Karpas-422 (cell line): ENCODE measurements at regions not wholly inside any gene's neighbourhood (a gene's known extent, or its start where the extent isn't known, plus 50 kb on each side); places are given as distances from the start of the nearest gene placed in this dataset.
A peak's percentile ranks its signal among the peaks of the same experiment; 100 is the strongest.

Experiments
- DNase-seq: peaks from one replicate; pipeline ENCODE4 v3.0.0-alpha.2; 2015
- H2AFZ ChIP-seq: fragments of 200-600 bp; sonication (generic); 2 replicates; pipeline ENCODE4 v1.6.1; 2014; ENCODE audit warnings: antibody characterized with exemption, low read length, mixed read lengths
- H3K27ac ChIP-seq: fragments of 200-600 bp; sonication (generic); 2 replicates; pipeline ENCODE4 v1.5.1; 2014; ENCODE audit warnings: mild to moderate bottlenecking, low read length, moderate library complexity
- H3K27me3 ChIP-seq: fragments of 200-600 bp; sonication (generic); 2 replicates; pipeline ENCODE4 v1.6.1; 2014; ENCODE audit warnings: low read length, mixed read lengths
- H3K36me3 ChIP-seq: fragments of 200-600 bp; sonication (generic); 2 replicates; pipeline ENCODE4 v1.6.1; 2014; ENCODE audit warnings: low read length, mixed read lengths; ENCODE audit not compliant: insufficient read depth
- H3K4me1 ChIP-seq: fragments of 200-600 bp; sonication (generic); 2 replicates; pipeline ENCODE4 v1.6.1; 2014; ENCODE audit warnings: mild to moderate bottlenecking, low read length, mixed read lengths
- H3K4me2 ChIP-seq: fragments of 200-600 bp; sonication (generic); 2 replicates; pipeline ENCODE4 v1.6.1; 2014; ENCODE audit warnings: low read length, low read depth, mild to moderate bottlenecking; ENCODE audit not compliant: poor library complexity, severe bottlenecking
- H3K4me3 ChIP-seq: fragments of 200-600 bp; sonication (generic); 2 replicates; pipeline ENCODE4 v1.5.1; 2014; ENCODE audit warnings: mild to moderate bottlenecking, antibody characterized with exemption, low read length, mixed read lengths
- H3K79me2 ChIP-seq: fragments of 200-600 bp; sonication (generic); 2 replicates; pipeline ENCODE4 v1.6.1; 2014; ENCODE audit warnings: mild to moderate bottlenecking, low read length, mixed read lengths
- H3K9ac ChIP-seq: fragments of 200-600 bp; sonication (generic); 2 replicates; pipeline ENCODE4 v1.6.0; 2014; ENCODE audit warnings: low read length
- H3K9me2 ChIP-seq: fragments of 200-600 bp; sonication (generic), shearing (Covaris generic); replicated peaks from 2 replicates; pipeline ENCODE4 v1.6.0; 2014; ENCODE audit warnings: mild to moderate bottlenecking, low read length, moderate library complexity; ENCODE audit not compliant: insufficient read depth
- H3K9me3 ChIP-seq: fragments of 300-700, 200-600 bp; sonication (generic); 2 replicates; pipeline ENCODE4 v1.6.1; 2014; ENCODE audit warnings: low read length, mixed read lengths
- H4K20me1 ChIP-seq: fragments of 200-600 bp; sonication (generic); 2 replicates; pipeline ENCODE4 v1.6.1; 2014; ENCODE audit warnings: mild to moderate bottlenecking, antibody characterized with exemption, low read length, low read depth; ENCODE audit not compliant: insufficient read depth

DNA sequence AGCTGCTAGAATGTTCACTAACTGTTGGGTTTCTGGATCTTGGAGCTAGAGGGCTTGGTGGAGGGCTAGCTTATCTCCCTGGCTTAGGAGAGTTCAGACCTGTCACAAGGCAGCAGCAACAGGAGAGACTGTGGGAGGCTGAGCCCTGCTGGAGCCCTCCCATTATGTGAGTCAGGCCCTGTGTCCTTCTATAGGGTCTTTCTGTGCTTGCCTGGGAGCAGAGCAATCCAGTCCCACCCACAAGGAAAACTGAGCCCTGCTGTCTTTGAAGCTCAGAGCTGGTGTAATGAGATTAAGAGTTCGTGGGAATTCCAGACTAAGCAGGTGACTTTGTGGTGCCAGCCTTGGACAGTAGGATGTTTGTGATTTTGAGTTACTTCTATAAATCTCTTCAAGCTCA lies 249.0 kb downstream of the TTC32 start:
- Histone ChIP-seq H3K4me2 (no peak overlapping the region), H3K9me2 (no peaks in the 10 kb centered on the region), H3K27me3 (no peaks in the 10 kb centered on the region), H3K9me3 (no peaks in the 10 kb centered on the region), H3K9ac (no peak overlapping the region), H3K4me3 (no peak overlapping the region), H4K20me1 (no peaks in the 10 kb centered on the region), H3K36me3 (no peaks in the 10 kb centered on the region), H3K79me2 (no peaks in the 10 kb centered on the region), H3K27ac (no peak overlapping the region), H3K4me1 (no peaks in the 10 kb centered on the region), H2AFZ (no peak overlapping the region)
- no peak for DNase-seq

DNA sequence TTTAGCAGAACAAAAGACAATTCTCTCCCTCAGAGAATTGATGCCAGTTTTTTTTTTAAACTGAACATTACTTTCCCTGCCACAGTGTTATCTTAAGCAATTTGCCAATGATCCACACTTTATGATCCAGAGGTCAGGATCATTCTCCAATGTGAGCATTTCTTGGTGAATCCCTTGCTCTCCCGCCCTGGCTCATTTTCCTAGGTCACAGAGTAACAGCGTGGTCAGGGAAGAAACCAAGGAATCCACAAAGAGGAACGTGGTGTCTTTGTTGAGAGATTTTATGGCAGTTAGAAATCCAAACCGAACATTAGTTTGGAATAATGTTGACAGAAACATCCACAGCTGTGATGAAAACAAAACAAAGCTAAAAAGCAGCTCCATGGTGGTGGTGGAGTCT lies 250.3 kb downstream of the TTC32 start:
- Histone ChIP-seq H3K79me2 (no peaks in the 10 kb centered on the region), H2AFZ (no peak overlapping the region)

DNA sequence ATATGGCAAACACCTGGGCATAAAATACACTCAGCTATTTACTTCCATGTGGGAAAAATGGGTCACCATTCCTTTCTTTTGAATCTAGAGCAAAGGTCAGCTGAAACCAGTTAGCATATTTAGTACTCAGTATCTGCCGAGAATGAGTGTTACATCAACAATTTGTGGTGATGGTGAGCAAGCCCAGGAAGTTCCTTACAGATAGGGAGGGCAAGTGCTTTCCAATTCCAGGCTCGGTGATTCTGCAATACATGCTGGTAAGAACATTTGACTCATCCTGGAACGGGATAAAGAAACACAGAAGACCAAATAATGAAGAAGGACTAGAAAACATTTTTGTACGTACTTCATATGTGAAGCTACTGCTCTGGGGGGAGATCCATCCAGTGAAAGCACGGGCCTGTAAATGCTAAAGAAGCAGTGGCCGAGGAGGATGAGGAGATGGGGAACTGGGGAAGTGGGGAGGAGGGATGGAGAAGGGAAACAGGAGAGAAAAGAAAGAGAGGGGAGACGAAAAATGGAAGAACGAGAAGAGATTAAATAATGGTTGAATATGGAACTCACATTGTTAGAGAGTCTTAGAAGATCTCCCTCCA lies 251.9 kb downstream of the TTC32 start:
- no peaks in the 10 kb centered on the region for H3K27me3 ChIP-seq
- no peak for DNase-seq
- H3K4me3 ChIP-seq, result no peak overlapping the region
- no peaks in the 10 kb centered on the region for H3K79me2 ChIP-seq
- no peaks in the 10 kb centered on the region for H3K9me2 ChIP-seq
- H4K20me1 ChIP-seq, result no peaks in the 10 kb centered on the region
- H3K27ac ChIP-seq, result no peak overlapping the region
- no peak overlapping the region for H2AFZ ChIP-seq
- no peaks in the 10 kb centered on the region for H3K36me3 ChIP-seq
- no peak overlapping the region for H3K9ac ChIP-seq
- H3K4me1 ChIP-seq, result no peaks in the 10 kb centered on the region
- H3K4me2 ChIP-seq, result no peak overlapping the region
- H3K9me3 ChIP-seq, result no peaks in the 10 kb centered on the region

More for the DNA sequence above, 250.3 kb downstream of the TTC32 start:
- no peaks in the 10 kb centered on the region for H3K9me2 ChIP-seq
- no peaks in the 10 kb centered on the region for H3K27me3 ChIP-seq
- no peaks in the 10 kb centered on the region for H4K20me1 ChIP-seq
- no peaks in the 10 kb centered on the region for H3K36me3 ChIP-seq
- H3K4me1 ChIP-seq, result no peaks in the 10 kb centered on the region
- no peak for DNase-seq
- H3K9ac ChIP-seq, result no peak overlapping the region
- H3K4me3 ChIP-seq, result no peak overlapping the region
- no peak overlapping the region for H3K4me2 ChIP-seq
- no peak overlapping the region for H3K27ac ChIP-seq
- no peaks in the 10 kb centered on the region for H3K9me3 ChIP-seq

DNA sequence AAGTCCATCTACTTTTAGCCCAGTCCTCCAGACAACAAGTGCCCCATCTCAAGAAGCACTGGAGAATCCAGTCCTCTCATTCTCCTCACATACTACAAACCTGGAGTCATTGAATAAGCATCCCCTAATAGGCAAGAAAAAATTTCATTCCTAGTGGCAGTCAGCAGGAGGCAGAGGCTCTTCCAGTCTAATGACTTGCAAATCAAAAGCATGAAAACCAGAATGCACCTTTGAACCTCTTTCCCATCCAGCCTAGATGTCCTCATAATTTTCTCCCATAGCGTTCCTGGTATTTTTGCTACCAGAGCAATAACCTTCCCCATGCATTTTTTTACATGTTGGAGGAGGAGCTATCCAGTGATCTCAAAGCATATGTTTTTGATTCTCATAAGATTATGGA lies 252.6 kb downstream of the TTC32 start:
- H3K9me2 ChIP-seq, result no peaks in the 10 kb centered on the region
- H3K27me3 ChIP-seq, result no peaks in the 10 kb centered on the region
- no peaks in the 10 kb centered on the region for H3K79me2 ChIP-seq
- no peaks in the 10 kb centered on the region for H3K4me1 ChIP-seq
- DNase-seq, result no peak
- H3K27ac ChIP-seq, result no peak overlapping the region
- H3K9me3 ChIP-seq, result no peaks in the 10 kb centered on the region
- H4K20me1 ChIP-seq, result no peaks in the 10 kb centered on the region
- H3K9ac ChIP-seq, result no peak overlapping the region
- no peak overlapping the region for H3K4me3 ChIP-seq
- H3K4me2 ChIP-seq, result no peak overlapping the region
- H3K36me3 ChIP-seq, result no peaks in the 10 kb centered on the region
- no peak overlapping the region for H2AFZ ChIP-seq

DNA sequence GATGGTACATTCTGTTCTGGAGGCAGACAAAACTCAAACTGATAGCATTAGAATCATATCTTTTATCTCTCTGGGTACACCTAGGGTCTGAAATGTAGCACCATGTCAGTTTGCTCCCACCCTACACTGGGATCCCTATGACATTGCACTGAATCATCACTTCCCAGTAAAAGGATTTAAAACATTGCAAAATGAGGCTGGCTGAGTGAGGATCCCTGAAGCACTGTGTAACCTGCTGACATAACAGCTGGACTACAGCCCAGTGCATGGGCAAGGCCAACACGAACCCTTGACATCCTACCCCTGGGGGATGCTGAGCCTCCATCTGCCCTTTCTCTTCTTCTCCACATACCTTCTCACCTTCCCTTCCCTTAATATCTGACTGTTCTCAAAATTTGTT lies 253.2 kb downstream of the TTC32 start:
- Histone ChIP-seq H3K9ac (no peak overlapping the region), H3K9me2 (no peaks in the 10 kb centered on the region), H3K79me2 (no peaks in the 10 kb centered on the region), H3K9me3 (no peaks in the 10 kb centered on the region), H2AFZ (no peak overlapping the region), H3K27me3 (no peaks in the 10 kb centered on the region), H3K27ac (no peak overlapping the region), H3K4me1 (no peaks in the 10 kb centered on the region), H3K4me2 (no peak overlapping the region), H4K20me1 (no peaks in the 10 kb centered on the region), H3K36me3 (no peaks in the 10 kb centered on the region), H3K4me3 (no peak overlapping the region)
- DNase-seq, result no peak

DNA sequence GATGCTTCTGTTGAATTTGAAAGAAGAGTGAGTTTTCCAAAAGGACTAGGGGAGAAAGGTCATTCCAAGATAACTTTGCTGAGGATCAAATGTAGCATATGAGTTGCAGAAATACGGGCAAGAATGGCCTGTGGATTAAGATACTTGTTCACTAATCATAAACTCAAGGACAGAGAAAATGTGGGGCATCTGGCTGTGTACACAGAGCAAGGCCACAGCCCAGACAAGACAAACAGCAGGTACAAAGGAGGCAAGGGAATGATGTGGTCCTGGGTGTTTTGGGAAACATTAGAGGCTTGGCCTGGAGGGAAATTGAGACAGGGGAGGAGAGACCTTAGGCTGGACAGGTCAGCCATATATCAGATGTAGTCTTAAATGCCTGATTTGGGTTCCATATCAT lies 254.8 kb downstream of the TTC32 start:
- H4K20me1 ChIP-seq, result no peaks in the 10 kb centered on the region

DNA sequence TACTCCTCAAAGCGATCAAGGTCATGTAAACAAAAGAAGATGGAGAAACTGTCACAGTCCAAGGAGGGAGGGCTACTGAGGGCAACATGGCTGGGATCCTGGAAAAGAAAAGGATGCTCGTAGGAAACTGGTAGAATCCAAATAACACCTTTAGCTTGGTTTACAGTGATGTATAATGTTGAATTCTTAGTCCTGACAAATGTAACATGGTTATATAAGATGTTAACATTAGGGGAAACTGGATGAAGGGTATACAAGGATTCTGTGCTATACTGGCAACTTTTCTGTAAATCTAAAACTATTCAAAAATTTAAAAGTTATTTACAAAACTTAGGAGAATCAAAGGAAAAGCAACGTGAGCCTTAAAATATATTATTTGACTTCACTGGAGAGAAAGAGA lies 257.0 kb downstream of the TTC32 start:
- no peaks in the 10 kb centered on the region for H3K36me3 ChIP-seq
- no peak overlapping the region for H3K4me3 ChIP-seq
- no peaks in the 10 kb centered on the region for H3K9me3 ChIP-seq
- peaks cover 3% of the 10 kb centered on the region; the same call in 1 of the 2 replicates for H3K4me1 ChIP-seq
- no peaks in the 10 kb centered on the region for H3K79me2 ChIP-seq
- no peaks in the 10 kb centered on the region for H3K27me3 ChIP-seq
- H3K27ac ChIP-seq, result no peak overlapping the region
- H4K20me1 ChIP-seq, result no peaks in the 10 kb centered on the region
- no peak overlapping the region for H3K4me2 ChIP-seq
- no peaks in the 10 kb centered on the region for H3K9me2 ChIP-seq
- H3K9ac ChIP-seq, result no peak overlapping the region
- no peak for DNase-seq
- H2AFZ ChIP-seq, result no peak overlapping the region

More for the DNA sequence above, 254.8 kb downstream of the TTC32 start:
- H2AFZ ChIP-seq, result no peak overlapping the region
- H3K36me3 ChIP-seq, result no peaks in the 10 kb centered on the region
- H3K27me3 ChIP-seq, result no peaks in the 10 kb centered on the region
- H3K9ac ChIP-seq, result no peak overlapping the region
- no peaks in the 10 kb centered on the region for H3K9me2 ChIP-seq
- no peak overlapping the region for H3K4me3 ChIP-seq
- DNase-seq, result no peak
- no peak overlapping the region for H3K27ac ChIP-seq
- H3K9me3 ChIP-seq, result no peaks in the 10 kb centered on the region
- H3K4me2 ChIP-seq, result no peak overlapping the region
- no peaks in the 10 kb centered on the region for H3K79me2 ChIP-seq
- H3K4me1 ChIP-seq, result peaks cover 3% of the 10 kb centered on the region; the same call in 1 of the 2 replicates

DNA sequence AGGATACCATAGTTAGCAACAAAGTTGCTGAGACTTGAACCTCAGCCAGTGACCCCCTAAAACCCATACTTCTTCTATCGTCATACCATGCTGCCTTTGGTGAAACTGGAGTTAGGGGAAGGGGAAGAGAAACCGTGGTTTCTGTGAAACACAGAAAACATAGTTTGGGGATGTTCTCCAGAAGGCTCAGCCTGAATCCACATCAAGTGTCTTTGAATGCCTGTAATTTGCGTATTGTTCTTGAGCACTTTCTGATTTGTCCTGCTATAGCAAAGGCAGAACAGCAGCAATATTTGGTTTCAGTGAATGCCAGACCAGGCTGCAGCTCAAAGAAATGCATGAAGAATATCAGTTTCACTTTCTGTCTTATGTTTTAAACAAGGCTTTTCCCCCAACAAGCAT lies 258.7 kb downstream of the TTC32 start:
- Histone ChIP-seq H3K36me3 (no peaks in the 10 kb centered on the region), H3K9me2 (no peaks in the 10 kb centered on the region), H4K20me1 (no peaks in the 10 kb centered on the region), H3K79me2 (no peaks in the 10 kb centered on the region), H2AFZ (no peak overlapping the region), H3K27me3 (no peaks in the 10 kb centered on the region), H3K4me1 (peaks cover 3% of the 10 kb centered on the region; the same call in 1 of the 2 replicates), H3K4me2 (peak overlapping the region; percentile 15), H3K9ac (no peak overlapping the region), H3K27ac (no peak overlapping the region), H3K4me3 (no peak overlapping the region), H3K9me3 (no peaks in the 10 kb centered on the region)
- DNase-seq, result no peak

DNA sequence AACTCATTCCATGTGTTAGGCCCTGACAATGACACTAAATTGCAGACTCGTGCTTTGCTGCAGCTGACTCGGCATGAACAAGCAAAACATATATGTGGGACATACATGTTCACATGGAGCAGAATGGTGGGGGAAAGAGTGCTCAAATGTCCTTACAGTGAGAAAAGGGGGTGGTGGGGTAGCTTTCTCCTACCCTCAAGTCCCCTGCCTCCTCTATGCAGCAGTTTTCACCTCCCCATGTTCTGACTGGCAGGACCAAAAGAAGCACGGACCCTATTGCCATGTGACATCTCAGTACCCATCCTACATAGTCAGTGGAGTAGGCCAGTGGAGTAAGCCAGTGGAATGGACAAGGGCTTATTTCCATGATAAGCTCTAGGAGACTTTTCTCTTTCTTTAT lies 259.3 kb downstream of the TTC32 start:
- H3K79me2 ChIP-seq, result no peaks in the 10 kb centered on the region
- H2AFZ ChIP-seq, result no peak overlapping the region
- no peaks in the 10 kb centered on the region for H3K9me2 ChIP-seq
- H3K4me3 ChIP-seq, result no peak overlapping the region
- no peaks in the 10 kb centered on the region for H4K20me1 ChIP-seq
- H3K27me3 ChIP-seq, result no peaks in the 10 kb centered on the region
- no peak overlapping the region for H3K4me2 ChIP-seq
- no peak overlapping the region for H3K27ac ChIP-seq
- H3K4me1 ChIP-seq, result peaks cover 3% of the 10 kb centered on the region; the same call in 1 of the 2 replicates
- H3K9me3 ChIP-seq, result no peaks in the 10 kb centered on the region
- no peak overlapping the region for H3K9ac ChIP-seq
- H3K36me3 ChIP-seq, result no peaks in the 10 kb centered on the region
- DNase-seq, result no peak
